Activated CD4-positive, alpha-beta T cell treated with anti-CD3 and anti-CD28 coated beads for 36 hours (primary cell): ENCODE measurements at regions not wholly inside any gene's neighbourhood (a gene's known extent, or its start where the extent isn't known, plus 50 kb on each side); places are given as distances from the start of the nearest gene placed in this dataset.

Source experiments
- ATAC-seq: fragments of 200-7000 bp; cut with Tn5 transposase; one replicate; pipeline ENCODE4 v1.10.0; 2021; ENCODE audit warnings: mild to moderate bottlenecking, moderate library complexity
- CTCF ChIA-PET: fragments of 350-600 bp; sonication (Branson Sonifier 250); formaldehyde crosslinking; loops from one replicate; lab custom pipeline; 2021; ENCODE audit warnings: antibody characterized with exemption; lab: Charles Lee
- POLR2A ChIA-PET: fragments of 350-600 bp; sonication (Branson Sonifier 250); formaldehyde crosslinking; loops from one replicate; lab custom pipeline; 2021; ENCODE audit warnings: antibody characterized with exemption, inconsistent platforms; lab: Charles Lee
- DNase-seq: peaks from one replicate; pipeline ENCODE4 v3.0.0-alpha.2; 2020
- H3K27ac Mint-ChIP-seq: one replicate; pipeline ENCODE4 v1.8.0; 2021; ENCODE audit warnings: mixed read lengths
- H3K27me3 Mint-ChIP-seq: one replicate; pipeline ENCODE4 v1.8.0; 2021; ENCODE audit warnings: mixed read lengths
- H3K36me3 Mint-ChIP-seq: one replicate; pipeline ENCODE4 v1.8.0; 2021; ENCODE audit warnings: low read depth, mixed read lengths
- H3K4me1 Mint-ChIP-seq: one replicate; pipeline ENCODE4 v1.8.0; 2021; ENCODE audit warnings: mixed read lengths
- H3K4me3 Mint-ChIP-seq: one replicate; pipeline ENCODE4 v1.8.0; 2021; ENCODE audit warnings: mild to moderate bottlenecking, moderate library complexity, mixed read lengths
- H3K9me3 Mint-ChIP-seq: one replicate; pipeline ENCODE4 v1.8.0; 2021; ENCODE audit warnings: low read depth, mixed read lengths
- intact Hi-C, 2 experiments: fragments of 100-400 bp; cut with DNase I in 1 of 2; cut with micrococcal nuclease in 1 of 2; formaldehyde crosslinking; loops; one replicate each; pipeline versions ENCODE4 v1.14.2 to v1.15.1; 2022 to 2024; cut with DNase I, micrococcal nuclease

- ATAC-seq (no peak), DNase-seq (no peak)
- H3K4me3 Mint-ChIP-seq, result no peak overlapping the region
- peaks cover 8% of the 10 kb centered on the region for H3K9me3 Mint-ChIP-seq
- ChIA-PET POLR2A (no interaction called here), CTCF (interaction anchor here (0.6 kb wide), 1 partner anchor 78 kb away, joined by 3 read pairs; no protein-coding TSS in a partner anchor)
- intact Hi-C loops, result no loop called here
- H3K27me3 Mint-ChIP-seq, result peaks cover 2% of the 10 kb centered on the region
- no peaks in the 10 kb centered on the region for H3K4me1 Mint-ChIP-seq
- H3K36me3 Mint-ChIP-seq, result no peaks in the 10 kb centered on the region
- no peak overlapping the region for H3K27ac Mint-ChIP-seq
These were observed 324.3 kb upstream of the ZFP64 start for GRCh38 chr20:52515877-52516276.

- Mint-ChIP-seq H3K27me3 (peaks cover 1% of the 10 kb centered on the region), H3K9me3 (peaks cover 6% of the 10 kb centered on the region), H3K27ac (no peak overlapping the region), H3K36me3 (no peaks in the 10 kb centered on the region), H3K4me1 (no peaks in the 10 kb centered on the region), H3K4me3 (no peak overlapping the region)
- ChIA-PET POLR2A (no interaction called here), CTCF (no interaction called here)
- no peak for DNase-seq
- ATAC-seq, result no peak
- intact Hi-C loops, result no loop called here
These were observed 308.6 kb upstream of the ZFP64 start for GRCh38 chr20:52500157-52500556.

GRCh38 chr20:52497731-52498130, 306.2 kb upstream of the ZFP64 start:
- Mint-ChIP-seq H3K27ac (no peak overlapping the region), H3K9me3 (no peaks in the 10 kb centered on the region), H3K4me3 (no peak overlapping the region), H3K27me3 (peaks cover 1% of the 10 kb centered on the region), H3K36me3 (no peaks in the 10 kb centered on the region), H3K4me1 (peaks cover 18% of the 10 kb centered on the region)
- intact Hi-C loops, result no loop called here
- ChIA-PET CTCF (interaction anchor here (1.4 kb wide), 1 partner anchor 11 kb away, joined by 3 read pairs; no protein-coding TSS in a partner anchor), POLR2A (no interaction called here)
- ATAC-seq (no peak), DNase-seq (no peak)

- Mint-ChIP-seq H3K4me3 (no peak overlapping the region), H3K36me3 (no peaks in the 10 kb centered on the region), H3K9me3 (no peaks in the 10 kb centered on the region), H3K27ac (no peak overlapping the region), H3K27me3 (peaks cover 1% of the 10 kb centered on the region), H3K4me1 (peaks cover 18% of the 10 kb centered on the region)
- intact Hi-C loops, result no loop called here
- ChIA-PET CTCF (interaction anchor here (0.6 kb wide), 2 partner anchors 371 to 857 kb away, joined by 3 read pairs; no protein-coding TSS in a partner anchor), POLR2A (no interaction called here)
- no peak for DNase-seq
- no peak for ATAC-seq
These were observed 304.6 kb upstream of the ZFP64 start for GRCh38 chr20:52496191-52496590.

GRCh38 chr20:52494244-52494643, 302.7 kb upstream of the ZFP64 start:
- ChIA-PET POLR2A (interaction anchor here (1.4 kb wide), 1 partner anchor 84 kb away, joined by 4 read pairs; no protein-coding TSS in a partner anchor), CTCF (interaction anchor here (0.7 kb wide), 1 partner anchor 189 kb away, joined by 3 read pairs; no protein-coding TSS in a partner anchor)
- ATAC-seq (peak; percentile 98), DNase-seq (peak; percentile 80)
- no peaks in the 10 kb centered on the region for H3K27me3 Mint-ChIP-seq
- H3K27ac Mint-ChIP-seq, result peak overlapping the region; percentile 40
- H3K4me1 Mint-ChIP-seq, result peaks cover 18% of the 10 kb centered on the region
- H3K9me3 Mint-ChIP-seq, result no peaks in the 10 kb centered on the region
- intact Hi-C loops, result loop anchor here (5.0 kb wide), 2 partner anchors 82 to 723 kb away; no protein-coding TSS in a partner anchor
- H3K36me3 Mint-ChIP-seq, result no peaks in the 10 kb centered on the region
- H3K4me3 Mint-ChIP-seq, result peak overlapping the region; percentile 9

- DNase-seq, result peak; percentile 32
- peaks cover 18% of the 10 kb centered on the region for H3K4me1 Mint-ChIP-seq
- H3K27ac Mint-ChIP-seq, result peak overlapping the region; percentile 34
- ATAC-seq, result peak; percentile 52
- no peaks in the 10 kb centered on the region for H3K27me3 Mint-ChIP-seq
- CTCF ChIA-PET, result interaction anchor here (0.6 kb wide), 1 partner anchor 1065 kb away, joined by 3 read pairs; no protein-coding TSS in a partner anchor
- no peaks in the 10 kb centered on the region for H3K9me3 Mint-ChIP-seq
- intact Hi-C loops, result loop anchor here (5.0 kb wide), 2 partner anchors 81 to 724 kb away; no protein-coding TSS in a partner anchor
- POLR2A ChIA-PET, result interaction anchor here (1.4 kb wide), 1 partner anchor 83 kb away, joined by 4 read pairs; no protein-coding TSS in a partner anchor
- H3K4me3 Mint-ChIP-seq, result peak overlapping the region; percentile 20
- no peaks in the 10 kb centered on the region for H3K36me3 Mint-ChIP-seq
These were observed 301.7 kb upstream of the ZFP64 start for GRCh38 chr20:52493171-52493721.

- ChIA-PET CTCF (no interaction called here), POLR2A (interaction anchor here (0.6 kb wide), 1 partner anchor 248 kb away, joined by 3 read pairs; no protein-coding TSS in a partner anchor)
- no peak for DNase-seq
- no peaks in the 10 kb centered on the region for H3K9me3 Mint-ChIP-seq
- H3K27me3 Mint-ChIP-seq, result no peaks in the 10 kb centered on the region
- H3K4me1 Mint-ChIP-seq, result peaks cover 18% of the 10 kb centered on the region
- no peak for ATAC-seq
- H3K36me3 Mint-ChIP-seq, result no peaks in the 10 kb centered on the region
- no peak overlapping the region for H3K27ac Mint-ChIP-seq
- intact Hi-C loops, result loop anchor here (5.0 kb wide), 2 partner anchors 79 to 726 kb away; no protein-coding TSS in a partner anchor
- no peak overlapping the region for H3K4me3 Mint-ChIP-seq
These were observed 299.3 kb upstream of the ZFP64 start for GRCh38 chr20:52490711-52491430.

- ATAC-seq (no peak), DNase-seq (no peak)
- ChIA-PET CTCF (interaction anchor here (0.6 kb wide), 1 partner anchor 142 kb away, joined by 3 read pairs; no protein-coding TSS in a partner anchor), POLR2A (no interaction called here)
- H3K27ac Mint-ChIP-seq, result no peak overlapping the region
- H3K4me1 Mint-ChIP-seq, result no peaks in the 10 kb centered on the region
- no peaks in the 10 kb centered on the region for H3K36me3 Mint-ChIP-seq
- H3K9me3 Mint-ChIP-seq, result peaks cover 3% of the 10 kb centered on the region
- intact Hi-C loops, result no loop called here
- H3K4me3 Mint-ChIP-seq, result no peak overlapping the region
- H3K27me3 Mint-ChIP-seq, result no peaks in the 10 kb centered on the region
These were observed 292.9 kb upstream of the ZFP64 start for GRCh38 chr20:52484438-52484837.

GRCh38 chr20:52483382-52483781, 291.8 kb upstream of the ZFP64 start:
- ChIA-PET POLR2A (no interaction called here), CTCF (no interaction called here)
- intact Hi-C loops, result no loop called here
- no peaks in the 10 kb centered on the region for H3K27me3 Mint-ChIP-seq
- DNase-seq, result no peak
- H3K4me1 Mint-ChIP-seq, result no peaks in the 10 kb centered on the region
- no peak overlapping the region for H3K4me3 Mint-ChIP-seq
- no peak overlapping the region for H3K27ac Mint-ChIP-seq
- H3K9me3 Mint-ChIP-seq, result peaks cover 5% of the 10 kb centered on the region
- no peak for ATAC-seq
- H3K36me3 Mint-ChIP-seq, result no peaks in the 10 kb centered on the region

- Mint-ChIP-seq H3K4me1 (no peaks in the 10 kb centered on the region), H3K36me3 (no peaks in the 10 kb centered on the region), H3K9me3 (peaks cover 5% of the 10 kb centered on the region), H3K4me3 (no peak overlapping the region), H3K27me3 (no peaks in the 10 kb centered on the region), H3K27ac (no peak overlapping the region)
- ChIA-PET POLR2A (no interaction called here), CTCF (no interaction called here)
- DNase-seq, result no peak
- ATAC-seq, result no peak
- intact Hi-C loops, result no loop called here
These were observed 290.5 kb upstream of the ZFP64 start for GRCh38 chr20:52482044-52482443.

GRCh38 chr20:52481443-52481842, 289.9 kb upstream of the ZFP64 start:
- peaks cover 5% of the 10 kb centered on the region for H3K9me3 Mint-ChIP-seq
- no peaks in the 10 kb centered on the region for H3K36me3 Mint-ChIP-seq
- H3K27me3 Mint-ChIP-seq, result no peaks in the 10 kb centered on the region
- H3K27ac Mint-ChIP-seq, result no peak overlapping the region
- H3K4me1 Mint-ChIP-seq, result no peaks in the 10 kb centered on the region
- ATAC-seq (no peak), DNase-seq (no peak)
- intact Hi-C loops, result no loop called here
- ChIA-PET CTCF (no interaction called here), POLR2A (no interaction called here)
- no peak overlapping the region for H3K4me3 Mint-ChIP-seq
